OCI-M1 (cell line): ENCODE measurements at regions not wholly inside any gene's neighbourhood (a gene's known extent, or its start where the extent isn't known, plus 50 kb on each side); places are given as distances from the start of the nearest gene placed in this dataset.
"Not testable (repeated sequence)": the region's sequence is repeated elsewhere in the genome, so short reads cannot be mapped to it uniquely, and the experiment has no call there.

Experiments
- DNase-seq: peaks from one replicate; lab custom pipeline; 2025; lab: John Stamatoyannopoulos, UW

DNA sequence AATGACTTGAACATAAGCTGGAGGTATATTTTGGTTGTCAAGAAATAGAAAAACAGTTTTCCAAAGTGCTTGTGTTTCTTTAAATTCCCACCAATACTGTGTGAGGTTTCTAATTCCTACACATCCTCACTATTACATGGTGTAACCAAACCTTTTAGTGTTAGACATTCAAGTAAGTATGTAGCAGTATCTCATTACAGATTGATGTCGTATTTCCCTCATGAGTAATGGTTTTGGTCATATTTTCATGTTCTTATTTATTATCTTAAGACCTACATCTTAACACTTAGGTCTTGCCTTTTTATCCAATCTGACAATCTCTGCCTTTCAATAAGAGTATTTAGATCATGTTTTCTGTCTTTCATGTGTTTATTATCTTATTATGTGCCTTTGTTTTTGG lies 253.7 kb upstream of the ANXA10 start:
- no peak for DNase-seq

DNA sequence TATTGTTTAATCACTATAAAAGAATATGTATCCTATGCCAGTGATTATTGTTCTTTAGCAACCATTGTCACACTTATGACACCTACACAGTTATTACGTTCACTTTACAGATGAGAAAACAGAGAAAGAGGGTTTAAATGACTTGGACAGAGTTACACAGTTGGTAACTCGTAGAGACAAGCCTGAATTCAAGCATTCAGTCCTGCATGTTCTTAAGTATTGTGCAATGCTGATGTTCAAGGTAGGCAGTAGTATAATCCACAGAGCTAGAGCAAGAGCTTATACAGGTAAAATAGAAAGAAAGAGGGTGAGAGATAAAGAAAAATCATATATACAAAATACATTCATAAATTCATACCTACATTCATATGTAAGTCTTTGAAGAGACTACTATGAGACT lies 249.8 kb upstream of the ANXA10 start:
- DNase-seq, result no peak

DNA sequence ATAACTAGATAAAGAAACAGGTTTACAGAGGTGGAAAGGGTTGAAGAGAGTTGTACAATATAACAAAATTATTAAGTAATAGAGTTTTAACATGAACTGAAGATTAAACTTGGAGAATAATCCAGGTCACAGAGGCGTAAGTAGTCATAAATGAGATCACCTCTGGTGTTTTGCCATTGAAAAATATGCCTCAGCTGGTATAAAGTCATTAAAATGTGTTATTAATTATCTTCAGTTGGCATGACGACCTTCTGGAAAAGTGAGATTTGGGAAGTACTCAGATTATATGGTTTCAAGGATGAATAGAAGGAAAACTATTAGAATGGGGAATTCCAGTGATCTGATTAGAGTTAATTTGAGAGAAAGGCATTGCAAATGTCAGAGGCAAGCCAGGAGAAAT lies 237.5 kb upstream of the ANXA10 start:
- DNase-seq, result no peak

DNA sequence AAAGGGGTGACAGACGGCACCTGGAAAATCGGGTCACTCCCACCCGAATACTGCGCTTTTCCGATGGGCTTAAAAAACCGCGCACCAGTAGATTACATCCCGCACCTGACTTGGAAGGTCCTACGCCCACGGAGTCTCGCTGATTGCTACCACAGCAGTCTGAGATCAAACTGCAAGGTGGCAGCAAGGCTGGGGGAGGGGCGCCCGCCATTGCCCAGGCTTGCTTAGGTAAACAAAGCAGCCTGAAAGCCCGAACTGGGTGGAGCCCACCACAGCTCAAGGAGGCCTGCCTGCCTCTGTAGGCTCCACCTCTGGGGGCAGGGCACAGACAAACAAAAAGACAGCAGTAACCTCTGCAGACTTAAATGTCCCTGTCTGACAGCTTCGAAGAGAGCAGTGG lies 234.2 kb upstream of the ANXA10 start:
- DNase-seq, result not testable (repeated sequence)

DNA sequence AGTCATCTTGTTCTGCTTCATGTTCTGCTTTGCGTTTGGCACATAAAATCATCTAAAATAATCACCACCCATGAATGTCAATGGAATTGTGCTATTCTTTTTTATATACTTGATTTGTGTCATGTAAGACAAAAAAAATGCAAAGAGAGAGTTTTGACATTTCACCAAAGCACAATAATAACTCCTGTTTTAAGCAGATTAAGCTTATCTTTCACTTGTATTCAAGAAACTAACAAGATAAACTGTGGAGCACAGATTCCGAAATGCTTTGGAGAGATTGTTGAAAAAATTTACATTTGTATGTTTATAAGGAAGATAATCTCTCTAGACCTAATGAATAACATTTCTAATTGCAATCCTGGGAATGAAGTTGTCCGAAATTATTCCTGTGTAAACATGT lies 225.1 kb upstream of the ANXA10 start:
- no peak for DNase-seq

DNA sequence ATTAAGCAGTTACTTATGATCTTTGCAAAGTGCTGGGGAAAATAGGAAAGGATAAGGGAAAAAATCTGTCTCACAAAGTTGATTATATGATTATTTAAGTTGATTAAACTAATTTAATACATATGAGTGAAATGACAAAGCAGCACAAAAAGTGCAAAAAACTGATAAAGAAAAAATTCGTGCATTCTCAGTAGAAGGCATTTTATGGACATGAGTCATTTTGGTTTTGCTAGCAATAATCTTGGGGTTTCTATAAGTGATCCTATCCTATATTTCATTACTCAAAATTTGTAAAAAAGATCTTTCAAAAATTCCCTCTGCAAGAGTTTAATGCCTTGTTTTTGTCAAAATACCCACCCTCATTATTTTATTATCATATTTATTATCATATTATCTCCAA lies 224.2 kb upstream of the ANXA10 start:
- DNase-seq, result no peak

DNA sequence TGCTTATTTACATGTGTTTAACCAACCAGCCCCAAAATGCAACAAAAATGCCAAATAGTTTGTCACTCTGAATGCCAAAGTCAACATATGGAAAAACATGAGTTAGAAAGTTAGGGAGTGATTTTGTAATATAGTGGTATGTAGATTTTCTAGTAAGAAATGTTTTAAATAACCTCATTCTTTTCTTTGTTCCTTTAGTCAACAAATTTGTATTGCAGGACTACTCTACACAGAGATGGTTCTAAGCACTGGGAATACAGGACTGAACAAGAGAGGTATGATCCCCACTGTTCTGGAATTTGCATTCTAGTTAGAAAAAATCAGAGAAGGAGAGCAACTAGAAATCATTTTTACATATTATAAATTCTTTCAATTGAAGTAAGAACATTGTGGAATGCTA lies 218.8 kb upstream of the ANXA10 start:
- no peak for DNase-seq

DNA sequence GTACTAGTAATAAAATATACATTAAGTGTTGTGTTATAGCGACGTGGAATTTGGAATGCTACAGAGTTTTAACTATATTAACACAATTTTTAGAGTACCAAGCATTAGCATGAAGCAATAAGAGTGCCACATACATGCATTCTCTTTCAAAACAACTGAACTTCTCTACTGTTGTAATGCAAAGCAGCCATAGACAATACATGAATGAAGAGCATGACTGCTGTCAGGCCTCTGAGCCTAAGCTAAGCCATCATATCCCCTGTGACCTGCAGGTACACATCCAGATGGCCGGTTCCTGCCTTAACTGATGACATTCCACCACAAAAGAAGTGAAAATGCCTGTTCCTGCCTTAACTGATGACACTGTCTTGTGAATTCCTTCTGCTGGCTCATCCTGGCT lies 216.2 kb upstream of the ANXA10 start:
- not testable (repeated sequence) for DNase-seq

DNA sequence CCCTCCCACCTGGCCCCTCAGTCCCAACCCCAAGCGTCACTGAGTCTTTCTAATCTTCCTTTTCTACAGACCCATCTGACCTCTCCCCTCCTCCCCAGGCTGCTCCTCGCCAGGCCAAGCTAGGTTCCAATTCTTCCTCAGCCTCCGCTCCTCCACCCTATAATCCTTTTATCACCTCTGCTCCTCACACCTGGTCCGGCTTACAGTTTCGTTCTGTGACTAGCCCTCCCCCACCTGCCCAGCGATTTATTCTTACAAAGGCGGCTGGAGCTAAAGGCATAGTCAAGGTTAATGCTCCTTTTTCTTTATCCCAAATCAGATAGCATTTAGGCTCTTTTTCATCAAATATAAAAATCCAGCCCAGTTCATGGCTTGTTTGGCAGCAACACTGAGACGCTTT lies 214.5 kb upstream of the ANXA10 start:
- not testable (repeated sequence) for DNase-seq

DNA sequence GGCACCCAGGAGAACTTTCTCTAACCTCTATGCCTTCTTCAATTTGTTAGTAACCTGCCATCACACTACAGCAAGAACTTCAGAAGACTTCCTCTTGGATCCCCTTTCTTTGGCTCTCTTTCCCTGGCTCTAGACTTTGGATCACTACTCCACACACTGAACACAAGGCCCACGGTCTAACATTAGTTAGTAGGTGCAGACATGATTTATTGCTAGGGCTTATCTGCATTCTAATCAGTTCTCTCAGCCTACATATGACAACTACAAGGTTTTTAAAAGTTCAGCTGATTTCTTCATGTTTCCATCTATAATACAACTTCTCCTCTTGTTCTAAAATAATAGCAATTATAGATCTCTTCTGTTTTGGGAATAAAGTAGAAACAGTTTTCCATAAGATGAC lies 209.1 kb upstream of the ANXA10 start:
- no peak for DNase-seq

DNA sequence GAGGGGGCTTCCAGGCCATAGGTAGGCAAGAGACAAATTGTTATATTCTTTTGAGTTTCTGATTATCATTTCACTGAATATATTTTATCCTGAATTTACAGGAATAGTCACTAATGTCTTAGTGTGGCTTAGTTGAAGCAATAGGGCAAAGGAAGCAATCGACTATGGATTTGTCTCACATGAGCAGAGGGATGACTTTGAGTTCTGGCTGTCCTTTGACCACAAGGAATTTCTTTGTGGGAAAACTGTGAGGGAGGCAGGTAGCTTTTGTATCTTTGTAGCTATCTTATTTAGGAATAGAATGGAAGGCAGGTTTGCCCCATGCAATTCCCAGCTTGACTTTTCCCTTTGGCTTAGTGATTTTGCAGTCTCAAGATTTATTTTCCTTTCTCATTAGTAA lies 207.3 kb upstream of the ANXA10 start:
- no peak for DNase-seq

DNA sequence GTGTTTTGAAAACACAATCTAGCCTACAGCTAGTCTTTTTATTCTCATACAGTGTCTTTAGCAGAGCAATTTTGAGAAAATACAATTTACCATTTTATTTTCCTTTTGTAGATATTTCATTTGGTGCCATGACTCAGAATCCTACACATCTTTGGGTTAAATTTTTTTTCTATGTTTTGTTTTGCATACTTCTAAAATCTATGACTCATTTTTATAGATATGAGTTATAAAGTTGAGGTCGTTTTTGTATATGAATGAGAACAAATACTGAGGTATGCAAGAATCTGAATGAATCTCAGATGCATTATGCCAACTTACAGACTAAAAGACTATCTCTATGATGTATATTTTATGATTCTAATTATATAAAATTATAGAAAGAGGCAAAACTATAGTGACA lies 206.5 kb upstream of the ANXA10 start:
- DNase-seq, result no peak

DNA sequence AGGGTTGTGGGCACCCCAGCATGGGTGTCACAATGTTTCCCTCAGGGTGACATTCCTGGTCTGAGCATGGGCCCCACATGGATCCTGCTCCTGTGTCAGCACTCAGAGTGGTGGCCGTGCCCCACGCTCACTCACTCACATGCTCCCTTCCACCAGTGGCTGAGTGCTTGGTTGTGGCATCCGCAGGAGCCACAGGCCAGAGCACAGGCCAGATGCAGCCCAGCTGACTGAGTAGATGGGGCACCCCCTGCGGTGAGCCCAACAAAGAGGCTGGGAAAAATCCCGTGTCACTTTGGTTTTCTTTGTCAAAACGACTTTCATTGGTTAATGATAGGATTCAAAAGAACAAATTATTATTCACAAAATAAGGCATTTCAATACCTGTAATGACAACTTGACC lies 204.6 kb upstream of the ANXA10 start:
- DNase-seq, result no peak

DNA sequence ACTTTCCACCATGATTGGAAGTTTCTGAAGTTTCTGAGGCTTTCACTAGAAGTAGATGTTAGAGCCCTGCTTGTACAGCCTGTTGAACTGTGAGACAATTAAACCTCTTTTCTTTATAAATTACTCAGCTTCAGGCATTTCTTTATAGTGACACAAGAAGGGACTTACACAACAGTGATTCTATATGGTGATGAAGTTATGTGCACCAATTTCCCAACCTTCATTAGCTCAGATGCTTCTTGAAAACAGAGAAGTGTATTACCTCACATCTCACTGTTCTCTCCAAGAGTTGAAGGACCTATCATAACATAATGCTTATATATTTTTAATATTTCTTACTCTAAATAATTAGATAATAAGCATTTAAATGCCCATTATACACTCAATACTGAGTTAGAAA lies 202.1 kb upstream of the ANXA10 start:
- DNase-seq, result no peak

DNA sequence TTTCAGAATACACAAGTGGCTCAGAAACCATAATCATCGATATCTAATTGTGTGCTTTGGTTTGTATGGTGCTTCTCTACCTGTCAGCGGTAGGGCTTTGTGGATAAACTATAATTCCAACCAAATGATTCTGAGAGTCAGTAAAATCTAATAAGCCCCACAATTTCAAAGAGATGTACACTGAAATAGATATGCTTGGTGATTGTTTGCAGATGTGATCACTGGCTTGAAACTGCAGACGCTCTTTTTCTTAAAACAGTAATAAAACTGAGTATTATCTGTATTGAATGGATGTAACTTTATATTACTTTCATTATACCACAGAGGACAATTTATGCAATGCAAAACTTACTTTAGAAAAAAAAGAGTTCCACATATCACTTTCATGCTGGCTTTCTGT lies 198.8 kb upstream of the ANXA10 start:
- DNase-seq, result no peak

DNA sequence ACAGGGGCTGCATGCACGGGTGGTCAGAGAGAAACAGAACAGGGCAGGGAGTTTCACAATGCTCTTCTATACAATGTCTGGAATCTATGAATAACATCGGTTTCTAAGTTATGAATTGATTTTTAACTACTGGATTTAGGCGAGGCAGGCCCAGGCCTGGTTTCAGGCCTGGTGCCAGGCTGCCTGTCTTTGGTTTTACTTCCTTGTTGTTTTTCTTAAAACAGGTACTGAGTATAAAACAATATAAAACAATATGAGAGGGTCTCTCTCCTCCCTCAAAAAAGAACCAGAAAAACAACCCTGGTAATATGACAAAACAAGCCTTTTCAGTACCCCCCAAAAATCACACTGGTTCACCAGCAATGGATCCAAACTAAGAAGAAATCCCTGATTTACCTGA lies 196.1 kb upstream of the ANXA10 start:
- DNase-seq, result not testable (repeated sequence)

DNA sequence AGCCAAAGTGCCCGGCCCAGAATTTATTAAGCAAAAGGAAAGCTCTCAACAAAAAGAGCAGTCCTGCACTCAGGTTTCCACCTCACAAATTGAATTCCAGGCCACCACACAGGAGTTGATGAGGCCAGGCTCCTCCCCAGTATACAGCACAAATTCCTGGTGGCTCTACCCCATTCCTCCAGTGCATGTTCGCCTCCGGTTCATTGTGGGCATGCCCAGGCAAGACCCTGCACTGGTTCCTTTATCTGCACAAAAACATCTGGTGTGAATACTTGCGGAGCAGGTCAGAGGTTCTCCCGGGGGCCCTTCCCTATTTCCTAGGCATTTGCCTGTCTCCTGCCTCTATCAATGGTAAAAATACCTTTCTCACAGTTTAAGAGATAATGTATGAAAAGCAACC lies 195.2 kb upstream of the ANXA10 start:
- peak; percentile 87 for DNase-seq

DNA sequence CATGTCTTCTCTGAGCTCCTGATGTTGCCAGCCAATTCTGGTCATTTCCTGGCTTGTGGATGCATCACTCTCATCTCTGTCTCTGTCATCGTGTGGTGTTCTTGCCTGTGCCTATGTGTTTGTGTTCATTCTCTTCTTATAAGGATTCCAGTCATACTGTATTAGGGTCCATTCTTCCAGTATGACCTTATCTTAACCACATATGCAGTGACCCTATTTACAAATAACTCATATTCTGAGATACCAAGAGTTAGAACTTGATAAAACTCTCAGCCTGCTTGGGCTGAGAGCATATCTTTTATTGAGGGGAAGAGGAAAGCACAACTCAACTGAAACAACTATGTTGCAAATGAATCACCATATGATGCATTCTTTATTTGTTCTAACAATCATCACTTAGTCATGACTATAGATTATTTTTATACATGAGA lies 189.0 kb upstream of the ANXA10 start:
- peak; percentile 37 for DNase-seq

DNA sequence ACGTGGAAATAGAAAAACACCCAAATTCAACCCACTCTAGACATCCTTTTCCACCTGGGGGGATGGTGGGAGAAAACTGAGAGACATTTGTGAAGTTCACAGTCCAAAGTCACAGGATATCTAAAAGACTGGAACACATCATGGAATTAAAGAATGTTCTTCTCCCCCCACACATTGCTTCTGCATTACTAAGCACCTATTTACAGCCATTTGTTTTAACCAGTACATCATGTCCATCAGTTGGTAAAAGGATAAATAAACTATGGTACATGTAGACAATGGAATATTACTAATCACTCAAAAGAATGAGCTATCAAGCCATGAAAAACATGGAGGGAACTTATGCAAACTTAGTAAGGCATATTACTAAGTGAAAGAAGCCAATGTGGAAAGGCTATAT lies 185.5 kb upstream of the ANXA10 start:
- DNase-seq, result no peak

DNA sequence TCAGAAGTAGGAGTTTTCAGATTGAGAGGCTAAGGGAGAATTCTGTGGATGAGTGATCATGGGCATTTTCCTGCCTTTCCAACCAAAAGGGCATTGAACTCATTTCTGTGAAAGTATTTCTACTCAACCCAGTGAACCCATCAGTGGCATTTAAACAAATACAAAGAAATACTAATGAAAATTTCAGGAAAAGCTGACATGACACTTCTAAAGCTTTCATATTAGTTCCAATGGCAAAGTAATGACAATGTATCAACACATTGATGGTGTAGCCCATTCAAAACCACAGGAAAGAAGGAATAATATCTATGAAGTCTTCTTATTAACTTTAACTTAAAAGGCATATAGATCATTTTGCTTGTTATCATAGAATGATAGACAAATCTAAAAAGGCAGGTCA lies 183.5 kb upstream of the ANXA10 start:
- DNase-seq, result no peak

DNA sequence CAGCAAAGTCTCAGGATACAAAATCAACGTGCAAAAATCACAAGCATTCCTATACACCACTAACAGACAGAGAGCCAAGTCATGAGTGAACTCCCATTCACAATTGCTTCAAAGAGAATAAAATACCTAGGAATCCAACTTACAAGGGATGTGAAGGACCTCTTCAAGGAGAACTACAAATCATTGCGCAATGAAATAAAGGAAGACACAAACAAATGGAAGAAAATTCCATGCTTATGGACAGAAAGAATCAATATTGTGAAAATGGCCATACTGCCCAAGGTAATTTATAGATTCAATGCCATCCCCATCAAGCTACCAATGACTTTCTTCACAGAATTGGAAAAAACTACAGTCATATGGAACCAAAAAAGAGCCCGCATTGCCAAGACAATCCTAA lies 179.8 kb upstream of the ANXA10 start:
- DNase-seq, result not testable (repeated sequence)

DNA sequence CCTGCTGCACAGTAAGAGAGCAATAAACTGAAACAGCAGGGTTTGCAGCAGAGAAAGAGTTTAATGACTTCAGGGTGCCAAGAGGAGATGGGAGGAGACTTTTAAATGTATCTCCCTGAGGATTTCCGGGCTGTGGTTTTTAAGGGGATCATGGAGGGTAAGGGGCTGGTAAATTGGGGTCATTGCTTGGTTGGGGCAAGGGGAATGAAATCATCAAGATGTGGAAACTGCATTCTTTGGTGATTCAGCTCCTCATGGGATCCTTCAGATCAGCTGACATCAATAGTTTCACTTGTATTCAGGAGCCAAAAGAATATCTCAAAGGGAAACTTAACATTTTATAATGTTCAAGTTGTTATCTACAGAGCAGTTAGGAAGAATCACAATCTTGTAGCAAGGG lies 174.3 kb upstream of the ANXA10 start:
- peak; percentile 31 for DNase-seq

DNA sequence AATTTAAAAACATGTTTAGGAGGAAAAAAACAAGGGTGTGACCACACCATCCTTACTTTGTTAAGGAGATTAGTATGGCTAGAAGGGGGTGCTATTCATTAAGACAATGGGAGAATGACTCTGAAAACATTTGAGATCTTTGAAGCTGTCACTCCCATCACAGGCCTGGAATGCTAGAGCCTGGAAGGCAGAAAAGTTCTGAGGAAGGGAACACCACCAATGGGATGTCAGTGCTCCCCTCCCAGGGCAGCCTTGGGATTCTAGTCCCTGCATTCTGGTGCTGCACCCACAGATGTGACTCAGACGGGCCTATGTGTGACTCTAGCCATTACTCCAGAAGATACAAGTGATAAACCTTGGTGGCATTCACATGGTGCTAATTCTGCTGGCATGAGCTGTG lies 162.2 kb upstream of the ANXA10 start:
- no peak for DNase-seq

DNA sequence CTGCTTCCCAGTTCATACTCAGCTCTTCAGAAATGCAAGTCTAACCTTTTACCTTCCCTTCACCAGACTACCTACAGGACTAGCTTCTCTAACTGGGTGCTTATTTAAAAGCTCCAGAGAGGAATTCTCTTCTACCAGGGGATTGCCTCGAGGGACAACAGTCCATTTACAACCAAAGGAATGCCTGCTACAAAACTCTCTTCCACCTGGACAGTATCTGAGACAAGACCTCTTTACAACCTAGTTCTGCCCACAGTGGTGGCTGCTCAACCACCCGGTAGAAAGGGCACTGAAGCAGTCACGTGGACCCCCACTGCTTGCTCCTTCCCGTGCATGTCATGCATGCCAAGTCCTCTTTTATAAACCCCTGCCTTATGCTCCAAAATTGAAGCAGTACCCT lies 158.1 kb upstream of the ANXA10 start:
- DNase-seq, result no peak
